A549 (cell line): ENCODE measurements at regions not wholly inside any gene's neighbourhood (a gene's known extent, or its start where the extent isn't known, plus 50 kb on each side); places are given as distances from the start of the nearest gene placed in this dataset.

Experiments used
- ATAC-seq, 2 experiments: fragments of 200-7000 bp in 1 of 2; fragments of >200 bp in 1 of 2; cut with Nextera tagmentation in 1 of 2; cut with Tn5 transposase in 1 of 2; 3 replicates each; pipeline versions ENCODE4 v1.8.0 to v1.9.1; 2018 to 2020; ENCODE audit warnings: mild to moderate bottlenecking in 1 of 2, moderate library complexity in 1 of 2
- CTCF ChIA-PET: fragments of 300-600 bp; sonication (Branson Sonifier 250); formaldehyde crosslinking; extraction: SDS; loops from one replicate; lab custom pipeline; 2021; ENCODE audit warnings: antibody characterized with exemption, inconsistent platforms; lab: Yijun Ruan, JAX
- POLR2A ChIA-PET: fragments of 350-600 bp; formaldehyde crosslinking; extraction: SDS; loops from one replicate; lab custom pipeline; 2021; ENCODE audit warnings: antibody characterized with exemption, inconsistent platforms; lab: Yijun Ruan, JAX
- DNase-seq, 2 experiments: peaks; one replicate each; pipeline versions ENCODE4 v3.0.0 to v3.0.0-alpha.2; 2011 to 2016; ENCODE audit warnings: low read depth in 1 of 2, low spot score in 1 of 2
- FAIRE-seq: peaks from 2 replicates; lab custom pipeline; 2011; peaks lifted over from hg19 to GRCh38; lab: Jason Lieb, UNC
- H3K27ac ChIP-seq, 2 experiments: fragments of >200 bp; sonication (Bioruptor Twin); formaldehyde crosslinking; 3 replicates each; pipeline ENCODE4 v1.5.1; 2016 to 2017
- H3K4me1 ChIP-seq: fragments of >200 bp; sonication (Bioruptor Twin); formaldehyde crosslinking; 3 replicates; pipeline ENCODE4 v1.6.1; 2016
- H3K4me2 ChIP-seq: fragments of >200 bp; sonication (Bioruptor Twin); formaldehyde crosslinking; 3 replicates; pipeline ENCODE4 v1.6.1; 2016
- H3K4me3 ChIP-seq: fragments of >200 bp; sonication (Bioruptor Twin); formaldehyde crosslinking; 3 replicates; pipeline ENCODE4 v1.5.1; 2016
- H3K9me3 ChIP-seq: fragments of >200 bp; sonication (Bioruptor Twin); formaldehyde crosslinking; 3 replicates; pipeline ENCODE4 v1.6.1; 2016
- EHF ChIP-seq: fragments of 250-450 bp; sonication (Bioruptor Pico); IDR thresholded peaks from 2 replicates; pipeline ENCODE4 v1.5.0; 2020; ENCODE audit warnings: mild to moderate bottlenecking
- ESRRA ChIP-seq: fragments of 150-350 bp; IDR thresholded peaks from 2 replicates; pipeline ENCODE4 v1.6.1; 2014; ENCODE audit warnings: mild to moderate bottlenecking, low read length, borderline replicate concordance
- FOSL2 ChIP-seq, 2 experiments: fragments of 450-650 bp in 1 of 2; fragments of >200 bp in 1 of 2; sonication (Bioruptor Twin) in 1 of 2; formaldehyde crosslinking; IDR thresholded peaks; 2 replicates each; pipeline versions ENCODE4 v1.5.0 to v1.6.1; 2016 to 2020; ENCODE audit warnings: mild to moderate bottlenecking in 1 of 2, moderate library complexity in 1 of 2
- GATA3 ChIP-seq: IDR thresholded peaks from 2 replicates; pipeline ENCODE4 v1.6.1; 2012; ENCODE audit warnings: borderline replicate concordance
- HOXB13 ChIP-seq: fragments of 250-450 bp; sonication (Bioruptor Pico); IDR thresholded peaks from 2 replicates; pipeline ENCODE4 v1.5.0; 2020; ENCODE audit warnings: low read depth, mild to moderate bottlenecking, moderate library complexity
- KDM5A ChIP-seq: fragments of 200-600 bp; sonication (generic); IDR thresholded peaks from 2 replicates; pipeline ENCODE4 v1.6.1; 2016; ENCODE audit warnings: antibody characterized with exemption, mild to moderate bottlenecking
- MAFK ChIP-seq: fragments of 450-650 bp; IDR thresholded peaks from 2 replicates; pipeline ENCODE4 v1.6.1; 2014; ENCODE audit not compliant: partially characterized antibody
- PHF8 ChIP-seq: fragments of 200-600 bp; sonication (generic); IDR thresholded peaks from 2 replicates; pipeline ENCODE4 v1.6.1; 2016; ENCODE audit warnings: low read depth, mild to moderate bottlenecking, antibody characterized with exemption, moderate library complexity, borderline replicate concordance
- RAD21 ChIP-seq, 2 experiments: fragments of >200 bp in 1 of 2; sonication (Bioruptor Twin) in 1 of 2; formaldehyde crosslinking in 1 of 2; IDR thresholded peaks in 1 of 2; conservative IDR thresholded peaks in 1 of 2; 2 replicates in 1 of 2; 3 replicates in 1 of 2; pipeline ENCODE4 v1.6.1; 2012 to 2018; ENCODE audit warnings: inconsistent platforms in 1 of 2
- RARB ChIP-seq: fragments of 250-450 bp; sonication (Bioruptor Pico); IDR thresholded peaks from 2 replicates; pipeline ENCODE4 v1.8.0; 2021; ENCODE audit warnings: mild to moderate bottlenecking, moderate library complexity
- SMC3 ChIP-seq: fragments of >200 bp; sonication (Bioruptor Twin); formaldehyde crosslinking; IDR thresholded peaks from 3 replicates; pipeline ENCODE4 v1.6.1; 2018; ENCODE audit warnings: inconsistent platforms
- WGBS: methylation state at CpG from one replicate; pipeline ENCODE4 v1.1.6; 2017; ENCODE audit errors: missing lambda C conversion rate; 5-methylcytosine and 5-hydroxymethylcytosine counted together
- TF ChIP-seq, protein P1 (sequence below): IDR thresholded peaks from 2 replicates; pipeline ENCODE4 v1.6.1; 2012; ENCODE audit warnings: low read depth, borderline replicate concordance
- TF ChIP-seq, protein P2 (sequence below): fragments of 200-600 bp; sonication (generic); IDR thresholded peaks from 2 replicates; pipeline ENCODE4 v1.6.1; 2016; ENCODE audit warnings: antibody characterized with exemption, mild to moderate bottlenecking, moderate library complexity

DNA sequence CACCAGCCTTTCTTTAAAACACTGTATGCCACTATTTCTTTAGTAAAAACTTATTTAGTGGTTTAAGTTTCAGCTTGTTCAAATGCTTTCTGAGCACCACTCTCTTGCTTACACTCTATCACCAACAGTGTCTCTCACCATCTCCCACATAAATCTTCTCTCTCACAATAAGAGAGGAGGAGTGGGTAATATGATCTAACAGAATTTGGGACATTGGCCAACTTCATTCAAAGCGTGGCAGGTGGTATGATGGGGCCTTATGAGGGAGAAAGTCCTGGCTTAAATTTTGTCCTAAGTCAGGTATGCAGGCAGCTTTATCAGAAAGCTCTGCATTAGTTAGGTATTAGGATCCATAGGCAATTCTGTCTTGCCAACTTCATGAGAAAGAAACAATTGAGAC lies 1132.5 kb downstream of the TUSC7 start (continued):
- TF ChIP-seq, protein P1, sequence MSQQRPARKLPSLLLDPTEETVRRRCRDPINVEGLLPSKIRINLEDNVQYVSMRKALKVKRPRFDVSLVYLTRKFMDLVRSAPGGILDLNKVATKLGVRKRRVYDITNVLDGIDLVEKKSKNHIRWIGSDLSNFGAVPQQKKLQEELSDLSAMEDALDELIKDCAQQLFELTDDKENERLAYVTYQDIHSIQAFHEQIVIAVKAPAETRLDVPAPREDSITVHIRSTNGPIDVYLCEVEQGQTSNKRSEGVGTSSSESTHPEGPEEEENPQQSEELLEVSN = no peak
- TF ChIP-seq SMC3 (no peak), MAFK (no peak), RAD21 (conservative IDR thresholded peaks at IDR 0.05 in 1 of 2, IDR thresholded peaks at IDR 0.05 in 1 of 2) (no peak)

DNA sequence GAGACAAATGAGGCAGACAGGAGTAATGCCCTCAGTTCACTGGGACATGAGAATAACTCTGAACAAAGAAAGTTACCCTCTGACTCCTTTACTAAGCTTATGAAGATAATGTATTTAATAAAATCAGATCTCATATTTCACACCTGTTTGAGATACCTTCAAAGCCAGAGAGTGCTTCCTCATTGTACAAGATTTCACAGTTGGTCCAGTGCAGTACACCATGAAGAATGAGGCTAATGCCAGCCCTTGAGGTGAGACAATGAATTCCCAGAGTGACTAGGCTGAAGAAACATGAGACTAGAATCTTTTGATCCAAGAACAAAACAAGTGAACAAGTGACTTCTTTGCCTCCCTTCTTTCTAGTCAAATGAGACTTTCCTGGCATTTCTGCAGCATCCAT lies 1133.8 kb downstream of the TUSC7 start:
- POLR2A ChIA-PET = no interaction called here
- H3K27ac ChIP-seq = no peak overlapping the region
- DNase-seq = no peak
- H3K4me1 ChIP-seq = peaks cover 7% of the 10 kb centered on the region
- H3K4me3 ChIP-seq = no peak overlapping the region
- ATAC-seq = no peak
- H3K4me2 ChIP-seq = no peak overlapping the region
- no peaks in the 10 kb centered on the region for H3K9me3 ChIP-seq
- CTCF ChIA-PET = no interaction called here
- FAIRE-seq = no peak
- no peak for TF ChIP-seq HOXB13 (CRISPR knock-in tag)

DNA sequence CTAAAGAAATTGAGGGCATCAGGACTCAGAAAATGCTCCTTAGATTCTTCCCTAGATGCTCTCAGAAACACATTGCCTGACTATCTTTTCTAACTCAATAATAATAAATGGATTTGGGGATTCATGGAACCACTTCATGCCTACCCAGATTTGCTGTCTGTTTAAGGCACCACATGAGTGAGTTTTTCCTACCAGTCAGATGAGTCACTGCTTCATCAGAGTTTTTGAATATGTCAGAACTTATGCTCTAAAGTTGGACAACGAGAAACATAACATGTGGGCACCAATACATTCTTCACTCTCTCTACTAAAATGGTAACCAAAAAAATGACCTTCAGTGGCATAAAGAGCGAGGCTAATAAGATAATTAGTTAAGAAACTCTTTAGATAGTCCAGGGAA lies 1135.1 kb downstream of the TUSC7 start:
- Histone ChIP-seq H3K4me3 (no peak overlapping the region), H3K4me1 (peaks cover 17% of the 10 kb centered on the region), H3K4me2 (no peak overlapping the region), H3K27ac (no peak overlapping the region), H3K9me3 (no peaks in the 10 kb centered on the region)
- ChIA-PET CTCF (interaction anchor here (0.7 kb wide), 1 partner anchor 153 kb away, joined by 3 read pairs; no protein-coding TSS in a partner anchor), POLR2A (no interaction called here)
- WGBS = 36% methylated on average over 2 of the region's 2 CpGs
- DNase-seq (no peak), FAIRE-seq (no peak), ATAC-seq (no peak)
- no peak for TF ChIP-seq GATA3
- TF ChIP-seq FOSL2 (IDR thresholded peaks at IDR 0.05) = no peak
- peak; percentile 34 for TF ChIP-seq FOSL2 (CRISPR knock-in tag; IDR thresholded peaks at IDR 0.05)

DNA sequence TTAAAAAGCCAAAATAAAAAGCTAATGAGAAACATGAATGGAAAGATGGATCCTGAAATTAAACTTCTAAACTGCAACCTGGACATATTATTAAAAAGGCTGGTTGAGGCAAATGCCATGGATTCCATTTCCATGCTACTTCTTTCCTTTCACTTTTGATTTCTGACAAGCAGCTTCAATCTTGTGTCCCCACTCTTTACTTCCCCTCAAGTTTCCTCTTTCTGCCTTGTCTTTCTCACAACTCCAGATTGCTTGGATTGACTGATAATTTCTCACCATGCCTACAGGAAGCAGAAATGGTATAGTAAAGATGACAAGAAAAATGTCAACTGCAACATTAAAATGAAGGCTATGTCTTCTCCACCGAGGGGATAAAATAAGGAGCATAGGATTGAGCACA lies 1136.7 kb downstream of the TUSC7 start:
- peak overlapping the region; percentile 56 for H3K4me2 ChIP-seq
- CTCF ChIA-PET = interaction anchor here (1.0 to 1.1 kb wide), 2 partner anchors 9 to 15 kb away, joined by 3 read pairs; no protein-coding TSS in a partner anchor
- peak overlapping the region in 1 of 2 experiments; percentile 47; a peak in 3 of 6 replicates for H3K27ac ChIP-seq
- POLR2A ChIA-PET = no interaction called here
- DNase-seq (no peak), ATAC-seq (no peak), FAIRE-seq (no peak)
- H3K4me1 ChIP-seq = peaks cover 22% of the 10 kb centered on the region
- no peak for TF ChIP-seq PHF8
- no peak for TF ChIP-seq RARB
- no peaks in the 10 kb centered on the region for H3K9me3 ChIP-seq
- WGBS = 50% methylated on average over 1 of the region's 1 CpG
- no peak overlapping the region for H3K4me3 ChIP-seq

DNA sequence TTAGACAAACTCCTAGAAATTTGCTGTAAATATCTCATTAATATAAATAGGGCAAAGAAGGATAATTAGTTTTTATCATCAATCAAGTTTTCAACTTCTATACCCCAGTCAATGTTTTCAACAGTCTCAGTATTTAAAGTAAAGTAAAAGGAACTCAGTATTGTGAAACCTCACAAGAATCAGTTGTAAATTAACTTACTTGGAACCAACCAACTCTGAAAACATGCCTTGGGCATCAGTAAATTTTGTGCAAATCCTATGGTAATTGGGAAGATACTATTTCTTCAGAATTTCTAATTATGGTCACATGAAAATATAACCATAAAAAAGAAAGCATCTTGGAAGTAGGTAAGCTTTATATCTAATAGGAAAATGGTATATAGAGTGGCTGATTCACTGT lies 1139.0 kb downstream of the TUSC7 start:
- H3K4me2 ChIP-seq = peak overlapping the region; percentile 30; the same call in 2 of the 3 replicates
- H3K27ac ChIP-seq = no peak overlapping the region; a peak in 2 of 6 replicates
- no peak overlapping the region for H3K4me3 ChIP-seq
- peaks cover 31% of the 10 kb centered on the region for H3K4me1 ChIP-seq
- FAIRE-seq (no peak), DNase-seq (no peak), ATAC-seq (no peak)
- POLR2A ChIA-PET = no interaction called here
- CTCF ChIA-PET = no interaction called here
- TF ChIP-seq ESRRA (no peak), EHF (CRISPR knock-in tag) (no peak), KDM5A (no peak)
- TF ChIP-seq, protein P2, sequence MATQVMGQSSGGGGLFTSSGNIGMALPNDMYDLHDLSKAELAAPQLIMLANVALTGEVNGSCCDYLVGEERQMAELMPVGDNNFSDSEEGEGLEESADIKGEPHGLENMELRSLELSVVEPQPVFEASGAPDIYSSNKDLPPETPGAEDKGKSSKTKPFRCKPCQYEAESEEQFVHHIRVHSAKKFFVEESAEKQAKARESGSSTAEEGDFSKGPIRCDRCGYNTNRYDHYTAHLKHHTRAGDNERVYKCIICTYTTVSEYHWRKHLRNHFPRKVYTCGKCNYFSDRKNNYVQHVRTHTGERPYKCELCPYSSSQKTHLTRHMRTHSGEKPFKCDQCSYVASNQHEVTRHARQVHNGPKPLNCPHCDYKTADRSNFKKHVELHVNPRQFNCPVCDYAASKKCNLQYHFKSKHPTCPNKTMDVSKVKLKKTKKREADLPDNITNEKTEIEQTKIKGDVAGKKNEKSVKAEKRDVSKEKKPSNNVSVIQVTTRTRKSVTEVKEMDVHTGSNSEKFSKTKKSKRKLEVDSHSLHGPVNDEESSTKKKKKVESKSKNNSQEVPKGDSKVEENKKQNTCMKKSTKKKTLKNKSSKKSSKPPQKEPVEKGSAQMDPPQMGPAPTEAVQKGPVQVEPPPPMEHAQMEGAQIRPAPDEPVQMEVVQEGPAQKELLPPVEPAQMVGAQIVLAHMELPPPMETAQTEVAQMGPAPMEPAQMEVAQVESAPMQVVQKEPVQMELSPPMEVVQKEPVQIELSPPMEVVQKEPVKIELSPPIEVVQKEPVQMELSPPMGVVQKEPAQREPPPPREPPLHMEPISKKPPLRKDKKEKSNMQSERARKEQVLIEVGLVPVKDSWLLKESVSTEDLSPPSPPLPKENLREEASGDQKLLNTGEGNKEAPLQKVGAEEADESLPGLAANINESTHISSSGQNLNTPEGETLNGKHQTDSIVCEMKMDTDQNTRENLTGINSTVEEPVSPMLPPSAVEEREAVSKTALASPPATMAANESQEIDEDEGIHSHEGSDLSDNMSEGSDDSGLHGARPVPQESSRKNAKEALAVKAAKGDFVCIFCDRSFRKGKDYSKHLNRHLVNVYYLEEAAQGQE = no peak
- H3K9me3 ChIP-seq = peaks cover 6% of the 10 kb centered on the region; the same call in 2 of the 3 replicates
